ENCODE measurements at regions not wholly inside any gene's neighbourhood (a gene's known extent, or its start where the extent isn't known, plus 50 kb on each side); places are given as distances from the start of the nearest gene placed in this dataset.
A peak's percentile ranks its signal among the peaks of the same experiment; 100 is the strongest.

- H3K4me3 Mint-ChIP-seq, result no peak overlapping the region
- H3K27me3 Mint-ChIP-seq, result no peaks in the 10 kb centered on the region
- Histone ChIP-seq H3K4me3 (ENCODE audit: low read length) (no peak overlapping the region), H3K27ac (ENCODE audit: low read depth, low read length) (no peak overlapping the region), H3K9me3 (ENCODE audit: low read length) (no peaks in the 10 kb centered on the region), H3K4me1 (ENCODE audit: insufficient read depth, low read length) (no peaks in the 10 kb centered on the region), H3K27me3 (ENCODE audit: insufficient read depth, low read length, poor library complexity, severe bottlenecking) (no peaks in the 10 kb centered on the region), H3K36me3 (ENCODE audit: insufficient read depth, low read length) (no peaks in the 10 kb centered on the region)
- no peak for DNase-seq
- CTCF ChIA-PET, result no interaction called here
- peaks cover 0 to 17% (median 0%) of the 10 kb centered on the region in 3 donors for H3K36me3 Mint-ChIP-seq
- H3K9me3 Mint-ChIP-seq, result no peaks in the 10 kb centered on the region
- peaks cover 0 to 11% (median 10%) of the 10 kb centered on the region in 3 donors for H3K4me1 Mint-ChIP-seq
- POLR2A ChIA-PET, result interaction anchor here (0.5 kb wide), 1 partner anchor 11 kb away, joined by 3 read pairs; no protein-coding TSS in a partner anchor
- no peak overlapping the region for H3K27ac Mint-ChIP-seq
Observed at GRCh38 chr22:49642741-49643140, 184.9 kb downstream of the BRD1 start.

GRCh38 chr22:49642331-49642730 lies 185.3 kb downstream of the BRD1 start:
- H3K27me3 ChIP-seq (ENCODE audit: insufficient read depth, low read length, poor library complexity, severe bottlenecking), result no peaks in the 10 kb centered on the region
- H3K4me3 ChIP-seq (ENCODE audit: low read length), result no peak overlapping the region
- no peak overlapping the region for H3K4me3 Mint-ChIP-seq
- no peak for DNase-seq
- H3K9me3 Mint-ChIP-seq, result no peaks in the 10 kb centered on the region
- H3K36me3 Mint-ChIP-seq, result peaks cover 0 to 20% (median 0%) of the 10 kb centered on the region in 3 donors
- POLR2A ChIA-PET, result interaction anchor here (0.5 kb wide), 1 partner anchor 11 kb away, joined by 3 read pairs; no protein-coding TSS in a partner anchor
- H3K4me1 ChIP-seq (ENCODE audit: insufficient read depth, low read length), result no peaks in the 10 kb centered on the region
- CTCF ChIA-PET, result no interaction called here
- H3K27ac ChIP-seq (ENCODE audit: low read depth, low read length), result no peak overlapping the region
- H3K27ac Mint-ChIP-seq, result peak overlapping the region in 1 of 8 donors; percentile 79
- no peaks in the 10 kb centered on the region for H3K9me3 ChIP-seq (ENCODE audit: low read length)
- H3K36me3 ChIP-seq (ENCODE audit: insufficient read depth, low read length), result no peaks in the 10 kb centered on the region
- no peaks in the 10 kb centered on the region for H3K27me3 Mint-ChIP-seq
- H3K4me1 Mint-ChIP-seq, result peaks cover 0 to 11% (median 10%) of the 10 kb centered on the region in 3 donors

GRCh38 chr22:49641770-49642313 lies 185.8 kb downstream of the BRD1 start:
- H3K27me3 Mint-ChIP-seq, result no peaks in the 10 kb centered on the region
- H3K4me1 Mint-ChIP-seq, result peaks cover 0 to 11% (median 10%) of the 10 kb centered on the region in 3 donors
- no peaks in the 10 kb centered on the region for H3K4me1 ChIP-seq (ENCODE audit: insufficient read depth, low read length)
- peak overlapping the region in 3 of 8 donors; percentile 11 to 60 (median 12) for H3K27ac Mint-ChIP-seq
- POLR2A ChIA-PET, result no interaction called here
- DNase-seq, result no peak
- no peaks in the 10 kb centered on the region for H3K9me3 Mint-ChIP-seq
- CTCF ChIA-PET, result no interaction called here
- H3K27ac ChIP-seq (ENCODE audit: low read depth, low read length), result no peak overlapping the region
- H3K9me3 ChIP-seq (ENCODE audit: low read length), result no peaks in the 10 kb centered on the region
- H3K36me3 ChIP-seq (ENCODE audit: insufficient read depth, low read length), result no peaks in the 10 kb centered on the region
- H3K4me3 Mint-ChIP-seq, result no peak overlapping the region
- H3K27me3 ChIP-seq (ENCODE audit: insufficient read depth, low read length, poor library complexity, severe bottlenecking), result no peaks in the 10 kb centered on the region
- H3K4me3 ChIP-seq (ENCODE audit: low read length), result no peak overlapping the region
- peaks cover 0 to 18% (median 0%) of the 10 kb centered on the region in 3 donors for H3K36me3 Mint-ChIP-seq

- H3K36me3 Mint-ChIP-seq, result peaks cover 0 to 17% (median 0%) of the 10 kb centered on the region in 3 donors
- H3K27me3 Mint-ChIP-seq, result no peaks in the 10 kb centered on the region
- peaks cover 0 to 10% (median 9%) of the 10 kb centered on the region in 3 donors for H3K4me1 Mint-ChIP-seq
Observed at GRCh38 chr22:49640366-49641095, 187.1 kb downstream of the BRD1 start.

GRCh38 chr22:49639956-49640355 lies 187.7 kb downstream of the BRD1 start:
- no peaks in the 10 kb centered on the region for H3K4me1 ChIP-seq (ENCODE audit: insufficient read depth, low read length)
- ChIA-PET POLR2A (no interaction called here), CTCF (no interaction called here)
- Mint-ChIP-seq H3K4me1 (peaks cover 0 to 5% (median 5%) of the 10 kb centered on the region in 3 donors), H3K27me3 (no peaks in the 10 kb centered on the region), H3K36me3 (peaks cover 0 to 14% (median 0%) of the 10 kb centered on the region in 3 donors), H3K9me3 (no peaks in the 10 kb centered on the region), H3K4me3 (no peak overlapping the region), H3K27ac (no peak overlapping the region)
- no peaks in the 10 kb centered on the region for H3K27me3 ChIP-seq (ENCODE audit: insufficient read depth, low read length, poor library complexity, severe bottlenecking)
- no peak for DNase-seq
- H3K9me3 ChIP-seq (ENCODE audit: low read length), result no peaks in the 10 kb centered on the region
- H3K36me3 ChIP-seq (ENCODE audit: insufficient read depth, low read length), result no peaks in the 10 kb centered on the region
- no peak overlapping the region for H3K4me3 ChIP-seq (ENCODE audit: low read length)
- no peak overlapping the region for H3K27ac ChIP-seq (ENCODE audit: low read depth, low read length)

More at GRCh38 chr22:49640366-49641095, 187.1 kb downstream of the BRD1 start:
- no peak overlapping the region for H3K4me3 Mint-ChIP-seq
- Histone ChIP-seq H3K4me1 (ENCODE audit: insufficient read depth, low read length) (no peaks in the 10 kb centered on the region), H3K36me3 (ENCODE audit: insufficient read depth, low read length) (no peaks in the 10 kb centered on the region), H3K9me3 (ENCODE audit: low read length) (no peaks in the 10 kb centered on the region), H3K27me3 (ENCODE audit: insufficient read depth, low read length, poor library complexity, severe bottlenecking) (no peaks in the 10 kb centered on the region), H3K4me3 (ENCODE audit: low read length) (no peak overlapping the region), H3K27ac (ENCODE audit: low read depth, low read length) (no peak overlapping the region)
- CTCF ChIA-PET, result no interaction called here
- H3K27ac Mint-ChIP-seq, result no peak overlapping the region
- no peak for DNase-seq
- no peaks in the 10 kb centered on the region for H3K9me3 Mint-ChIP-seq
- POLR2A ChIA-PET, result no interaction called here

- no peak overlapping the region for H3K4me3 Mint-ChIP-seq
- H3K36me3 Mint-ChIP-seq, result peaks cover 0 to 14% (median 0%) of the 10 kb centered on the region in 3 donors
- H3K4me1 ChIP-seq (ENCODE audit: insufficient read depth, low read length), result no peaks in the 10 kb centered on the region
- H3K36me3 ChIP-seq (ENCODE audit: insufficient read depth, low read length), result no peaks in the 10 kb centered on the region
- H3K4me1 Mint-ChIP-seq, result peaks cover 0 to 5% (median 5%) of the 10 kb centered on the region in 3 donors
- DNase-seq, result no peak
- H3K9me3 Mint-ChIP-seq, result no peaks in the 10 kb centered on the region
- no peak overlapping the region for H3K27ac Mint-ChIP-seq
- no peaks in the 10 kb centered on the region for H3K9me3 ChIP-seq (ENCODE audit: low read length)
- H3K4me3 ChIP-seq (ENCODE audit: low read length), result no peak overlapping the region
- H3K27me3 ChIP-seq (ENCODE audit: insufficient read depth, low read length, poor library complexity, severe bottlenecking), result no peaks in the 10 kb centered on the region
- H3K27me3 Mint-ChIP-seq, result no peaks in the 10 kb centered on the region
- H3K27ac ChIP-seq (ENCODE audit: low read depth, low read length), result no peak overlapping the region
- ChIA-PET POLR2A (no interaction called here), CTCF (no interaction called here)
Observed at GRCh38 chr22:49638788-49639187, 188.9 kb downstream of the BRD1 start.

GRCh38 chr22:49638001-49638400 lies 189.7 kb downstream of the BRD1 start:
- no peaks in the 10 kb centered on the region for H3K4me1 ChIP-seq (ENCODE audit: insufficient read depth, low read length)
- H3K4me1 Mint-ChIP-seq, result peaks cover 0 to 5% (median 5%) of the 10 kb centered on the region in 3 donors
- H3K27ac Mint-ChIP-seq, result no peak overlapping the region
- H3K4me3 ChIP-seq (ENCODE audit: low read length), result no peak overlapping the region
- no peaks in the 10 kb centered on the region for H3K27me3 Mint-ChIP-seq
- H3K27me3 ChIP-seq (ENCODE audit: insufficient read depth, low read length, poor library complexity, severe bottlenecking), result no peaks in the 10 kb centered on the region
- ChIA-PET CTCF (no interaction called here), POLR2A (no interaction called here)
- H3K36me3 ChIP-seq (ENCODE audit: insufficient read depth, low read length), result no peaks in the 10 kb centered on the region
- H3K36me3 Mint-ChIP-seq, result peaks cover 0 to 12% (median 0%) of the 10 kb centered on the region in 3 donors
- H3K9me3 Mint-ChIP-seq, result no peaks in the 10 kb centered on the region
- H3K9me3 ChIP-seq (ENCODE audit: low read length), result no peaks in the 10 kb centered on the region
- no peak for DNase-seq
- H3K27ac ChIP-seq (ENCODE audit: low read depth, low read length), result no peak overlapping the region
- no peak overlapping the region for H3K4me3 Mint-ChIP-seq

GRCh38 chr22:49637255-49637760 lies 190.4 kb downstream of the BRD1 start:
- CTCF ChIA-PET, result no interaction called here
- Mint-ChIP-seq H3K27ac (no peak overlapping the region), H3K4me1 (peaks cover 0 to 5% (median 5%) of the 10 kb centered on the region in 3 donors), H3K27me3 (no peaks in the 10 kb centered on the region), H3K4me3 (no peak overlapping the region), H3K36me3 (peaks cover 0 to 12% (median 0%) of the 10 kb centered on the region in 3 donors), H3K9me3 (no peaks in the 10 kb centered on the region)
- H3K4me1 ChIP-seq (ENCODE audit: insufficient read depth, low read length), result no peaks in the 10 kb centered on the region
- no peak for DNase-seq
- H3K36me3 ChIP-seq (ENCODE audit: insufficient read depth, low read length), result no peaks in the 10 kb centered on the region
- no peaks in the 10 kb centered on the region for H3K9me3 ChIP-seq (ENCODE audit: low read length)
- no peak overlapping the region for H3K27ac ChIP-seq (ENCODE audit: low read depth, low read length)
- no peaks in the 10 kb centered on the region for H3K27me3 ChIP-seq (ENCODE audit: insufficient read depth, low read length, poor library complexity, severe bottlenecking)
- POLR2A ChIA-PET, result no interaction called here
- H3K4me3 ChIP-seq (ENCODE audit: low read length), result no peak overlapping the region

Data from CD8-positive, alpha-beta memory T cell (primary cell).